Trophoblast cell (in vitro differentiated cells and primary cell): ENCODE measurements at regions not wholly inside any gene's neighbourhood (a gene's known extent, or its start where the extent isn't known, plus 50 kb on each side); places are given as distances from the start of the nearest gene placed in this dataset.

Source experiments
- DNase-seq, 2 donors: peaks; one replicate each; pipeline ENCODE4 v3.0.0-alpha.2; 2016
- H2AFZ ChIP-seq: 2 replicates; pipeline ENCODE4 v1.6.1; 2013; ENCODE audit warnings: low read length, moderate library complexity, mild to moderate bottlenecking; ENCODE audit not compliant: insufficient read depth, poor library complexity
- H2AK5ac ChIP-seq: 2 replicates; pipeline ENCODE4 v1.6.1; 2013; ENCODE audit warnings: mild to moderate bottlenecking, low read length
- H2BK120ac ChIP-seq: 2 replicates; pipeline ENCODE4 v1.6.1; 2013; ENCODE audit warnings: low read length, mild to moderate bottlenecking, moderate library complexity; ENCODE audit not compliant: insufficient read depth, poor library complexity
- H2BK12ac ChIP-seq: 2 replicates; pipeline ENCODE4 v1.6.1; 2013; ENCODE audit warnings: mild to moderate bottlenecking, low read length, moderate library complexity
- H2BK5ac ChIP-seq: 2 replicates; pipeline ENCODE4 v1.6.1; 2013; ENCODE audit warnings: low read length, low read depth, moderate library complexity, mild to moderate bottlenecking; ENCODE audit not compliant: poor library complexity
- H3K14ac ChIP-seq: 2 replicates; pipeline ENCODE4 v1.6.1; 2013; ENCODE audit warnings: mild to moderate bottlenecking, low read length
- H3K18ac ChIP-seq: 2 replicates; pipeline ENCODE4 v1.6.1; 2013; ENCODE audit warnings: mild to moderate bottlenecking, low read length
- H3K23ac ChIP-seq: 2 replicates; pipeline ENCODE4 v1.6.1; 2013; ENCODE audit warnings: low read length
- H3K27ac ChIP-seq: 2 replicates; pipeline ENCODE4 v1.5.1; 2013; ENCODE audit warnings: low read depth, mild to moderate bottlenecking, inconsistent platforms, low read length, moderate library complexity
- H3K27me3 ChIP-seq: 2 replicates; pipeline ENCODE4 v1.6.1; 2013; ENCODE audit warnings: inconsistent platforms, mild to moderate bottlenecking, low read length, moderate library complexity; ENCODE audit not compliant: insufficient read depth
- H3K36me3 ChIP-seq, 2 experiments: 1 replicate in 1 of 2; 2 replicates in 1 of 2; pipeline ENCODE4 v1.6.1; 2013; ENCODE audit warnings: low read length in 2 of 2, mild to moderate bottlenecking in 2 of 2, moderate library complexity in 1 of 2; ENCODE audit not compliant: insufficient read depth in 2 of 2, control insufficient read depth in 1 of 2
- H3K4ac ChIP-seq: 2 replicates; pipeline ENCODE4 v1.6.1; 2013; ENCODE audit warnings: low read depth, mild to moderate bottlenecking, low read length, moderate library complexity
- H3K4me1 ChIP-seq, 2 experiments: 1 replicate in 1 of 2; 2 replicates in 1 of 2; pipeline ENCODE4 v1.6.1; 2013; ENCODE audit warnings: low read length in 2 of 2, mild to moderate bottlenecking in 2 of 2, moderate library complexity in 1 of 2; ENCODE audit not compliant: insufficient read depth in 2 of 2, control insufficient read depth in 1 of 2
- H3K4me2 ChIP-seq: 2 replicates; pipeline ENCODE4 v1.6.1; 2013; ENCODE audit warnings: inconsistent platforms, mild to moderate bottlenecking, low read length, moderate library complexity
- H3K4me3 ChIP-seq: 2 replicates; pipeline ENCODE4 v1.5.1; 2013; ENCODE audit warnings: mild to moderate bottlenecking, low read depth, low read length, inconsistent platforms
- H3K79me1 ChIP-seq: one replicate; pipeline ENCODE4 v1.6.1; 2013; ENCODE audit warnings: low read length
- H3K79me2 ChIP-seq: 2 replicates; pipeline ENCODE4 v1.6.1; 2013; ENCODE audit warnings: low read length, mild to moderate bottlenecking; ENCODE audit not compliant: control insufficient read depth, insufficient read depth, poor library complexity
- H3K9ac ChIP-seq: 2 replicates; pipeline ENCODE4 v1.6.1; 2013; ENCODE audit warnings: mild to moderate bottlenecking, low read length
- H3K9me3 ChIP-seq: 2 replicates; pipeline ENCODE4 v1.6.1; 2013; ENCODE audit warnings: low read depth, mild to moderate bottlenecking, control low read depth, inconsistent platforms, low read length; ENCODE audit not compliant: insufficient read depth
- H4K12ac ChIP-seq: 2 replicates; pipeline ENCODE4 v1.6.1; 2013; ENCODE audit warnings: low read depth, mild to moderate bottlenecking, low read length, moderate library complexity
- H4K8ac ChIP-seq: 2 replicates; pipeline ENCODE4 v1.6.1; 2013; ENCODE audit warnings: low read depth, mild to moderate bottlenecking, low read length, moderate library complexity
- H4K91ac ChIP-seq: one replicate; pipeline ENCODE4 v1.6.1; 2013; ENCODE audit warnings: low read depth, mild to moderate bottlenecking, low read length, moderate library complexity
- WGBS: extraction: QIAGEN DNeasy Blood & Tissue Kit; methylation state at CpG from one replicate; pipeline ENCODE4 v1.1.7; 2013; ENCODE audit warnings: missing lambda C conversion rate; ENCODE audit not compliant: insufficient read length, insufficient coverage; ENCODE audit errors: extremely low coverage; 5-methylcytosine and 5-hydroxymethylcytosine counted together

DNA sequence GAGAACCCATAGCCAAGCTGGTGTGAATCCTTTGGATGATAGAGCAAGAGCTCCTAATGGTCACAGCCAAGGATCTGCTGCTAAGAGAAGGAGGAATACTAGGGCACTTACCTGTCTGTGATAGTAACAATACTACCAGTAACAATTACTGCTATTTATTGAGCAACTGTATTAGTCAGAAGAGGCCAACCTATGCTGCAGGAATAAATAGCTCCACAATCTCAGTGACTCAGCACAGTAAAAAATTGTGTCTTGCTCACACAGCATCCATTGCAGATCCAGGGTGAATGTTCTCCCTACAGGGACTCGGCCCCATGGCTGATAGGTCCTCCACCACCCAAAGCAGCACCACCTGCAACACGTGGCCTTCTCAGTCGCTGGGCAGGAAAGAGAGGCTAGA lies 257.6 kb upstream of the ZMIZ1 start:
- H3K4ac ChIP-seq: no peak overlapping the region
- no peak overlapping the region for H4K91ac ChIP-seq
- no peaks in the 10 kb centered on the region for H3K36me3 ChIP-seq
- no peak overlapping the region for H2BK120ac ChIP-seq
- H3K4me3 ChIP-seq: no peak overlapping the region
- H3K9me3 ChIP-seq: no peaks in the 10 kb centered on the region
- no peaks in the 10 kb centered on the region for H3K27me3 ChIP-seq
- H3K79me1 ChIP-seq: peaks cover 9% of the 10 kb centered on the region
- no peak overlapping the region for H2AK5ac ChIP-seq
- no peak overlapping the region for H2BK12ac ChIP-seq
- no peak overlapping the region for H3K14ac ChIP-seq
- no peak overlapping the region for H3K9ac ChIP-seq
- H3K27ac ChIP-seq: no peak overlapping the region
- H4K12ac ChIP-seq: no peak overlapping the region
- peaks cover 19 to 20% of the 10 kb centered on the region in 2 experiments for H3K4me1 ChIP-seq
- no peak overlapping the region for H4K8ac ChIP-seq
- DNase-seq: no peak
- H2BK5ac ChIP-seq: no peak overlapping the region
- WGBS: no CpG with 5 or more reads among the region's 3 CpGs
- H3K4me2 ChIP-seq: no peak overlapping the region
- no peak overlapping the region for H3K23ac ChIP-seq
- H3K79me2 ChIP-seq: no peaks in the 10 kb centered on the region
- H2AFZ ChIP-seq: no peak overlapping the region
- H3K18ac ChIP-seq: no peak overlapping the region

- H3K4ac ChIP-seq: no peak overlapping the region
- H3K4me1 ChIP-seq: peaks cover 7 to 8% of the 10 kb centered on the region in 2 experiments
- no peaks in the 10 kb centered on the region for H3K27me3 ChIP-seq
- no peak overlapping the region for H2AK5ac ChIP-seq
- H3K23ac ChIP-seq: no peak overlapping the region
- H3K79me1 ChIP-seq: peaks cover 4% of the 10 kb centered on the region
- H3K36me3 ChIP-seq: no peaks in the 10 kb centered on the region
- no peak overlapping the region for H2AFZ ChIP-seq
- no peaks in the 10 kb centered on the region for H3K79me2 ChIP-seq
- H3K9ac ChIP-seq: no peak overlapping the region
- no peak overlapping the region for H3K4me2 ChIP-seq
- H2BK5ac ChIP-seq: no peak overlapping the region
- H3K27ac ChIP-seq: no peak overlapping the region
- no peak overlapping the region for H3K18ac ChIP-seq
- no peak for DNase-seq
- H4K12ac ChIP-seq: no peak overlapping the region
- H2BK120ac ChIP-seq: no peak overlapping the region
- no peak overlapping the region for H3K4me3 ChIP-seq
- H4K91ac ChIP-seq: no peak overlapping the region
- H3K9me3 ChIP-seq: no peaks in the 10 kb centered on the region
- no peak overlapping the region for H2BK12ac ChIP-seq
- no peak overlapping the region for H3K14ac ChIP-seq
- no CpG with 5 or more reads among the region's 4 CpGs for WGBS
- no peak overlapping the region for H4K8ac ChIP-seq
These were observed 256.0 kb upstream of the ZMIZ1 start for GRCh38 chr10:78812571-78813318.

DNA sequence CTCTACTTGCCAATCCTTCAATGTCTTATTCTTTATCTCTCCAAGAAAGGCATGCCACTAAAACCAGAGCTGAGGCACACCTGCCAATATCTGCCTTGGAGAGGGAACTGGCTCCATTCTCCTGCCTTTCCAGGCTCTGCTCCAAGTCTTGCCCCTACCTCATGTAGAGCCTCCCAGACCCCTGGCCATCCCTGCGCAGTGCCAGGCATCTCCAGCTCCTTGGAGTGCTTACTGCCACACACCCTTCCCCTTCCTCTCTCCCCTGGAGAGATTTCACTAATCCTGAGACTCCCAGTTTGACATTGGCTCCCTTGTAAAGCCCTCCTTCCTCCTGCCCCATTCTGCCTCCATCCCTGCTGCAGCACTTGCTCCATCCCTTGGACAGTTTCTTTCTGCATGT lies 255.2 kb upstream of the ZMIZ1 start:
- H3K23ac ChIP-seq: no peak overlapping the region
- H3K79me2 ChIP-seq: no peaks in the 10 kb centered on the region
- no peak overlapping the region for H3K27ac ChIP-seq

DNA sequence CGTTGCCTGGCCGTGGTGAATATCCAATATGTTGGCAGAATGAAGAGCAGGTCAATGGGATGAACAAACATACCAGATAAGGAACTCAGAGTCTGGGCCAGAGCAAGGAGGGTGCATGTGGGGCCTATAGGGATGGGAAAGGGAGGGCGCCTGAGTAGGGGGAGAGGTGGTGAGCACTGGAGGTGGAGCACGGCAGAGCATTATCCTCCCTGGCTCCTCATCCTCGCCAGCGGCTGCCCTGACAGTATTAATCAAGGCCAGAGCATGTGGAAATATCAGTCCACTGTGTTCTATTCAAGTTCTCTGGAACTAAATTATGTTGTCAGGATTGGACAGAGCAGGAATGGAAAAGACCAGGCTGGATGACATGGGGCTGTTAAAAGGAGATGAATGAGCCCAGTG lies 254.8 kb upstream of the ZMIZ1 start:
- no peak for DNase-seq
- no peak overlapping the region for H3K27ac ChIP-seq
- H3K14ac ChIP-seq: no peak overlapping the region
- no peaks in the 10 kb centered on the region for H3K9me3 ChIP-seq
- H3K9ac ChIP-seq: no peak overlapping the region
- no peak overlapping the region for H2BK12ac ChIP-seq
- H3K23ac ChIP-seq: no peak overlapping the region
- H2AK5ac ChIP-seq: no peak overlapping the region
- H3K4me1 ChIP-seq: no peaks in the 10 kb centered on the region
- H4K12ac ChIP-seq: no peak overlapping the region
- no CpG with 5 or more reads among the region's 6 CpGs for WGBS
- no peak overlapping the region for H3K18ac ChIP-seq
- H4K8ac ChIP-seq: no peak overlapping the region
- H3K4ac ChIP-seq: no peak overlapping the region
- H3K79me1 ChIP-seq: no peaks in the 10 kb centered on the region
- H3K4me2 ChIP-seq: no peak overlapping the region
- no peak overlapping the region for H3K4me3 ChIP-seq
- no peaks in the 10 kb centered on the region for H3K27me3 ChIP-seq
- H3K79me2 ChIP-seq: no peaks in the 10 kb centered on the region
- H4K91ac ChIP-seq: no peak overlapping the region
- H2BK120ac ChIP-seq: no peak overlapping the region
- H2AFZ ChIP-seq: no peak overlapping the region
- no peak overlapping the region for H2BK5ac ChIP-seq
- no peaks in the 10 kb centered on the region for H3K36me3 ChIP-seq

More for the DNA sequence above, 255.2 kb upstream of the ZMIZ1 start:
- no peak overlapping the region for H3K4me2 ChIP-seq
- H2AK5ac ChIP-seq: no peak overlapping the region
- peaks cover under 1% of the 10 kb centered on the region for H3K79me1 ChIP-seq
- no peak overlapping the region for H2BK5ac ChIP-seq
- H3K9me3 ChIP-seq: no peaks in the 10 kb centered on the region
- no CpG with 5 or more reads among the region's 1 CpG for WGBS
- no peak overlapping the region for H4K12ac ChIP-seq
- no peak overlapping the region for H3K4me3 ChIP-seq
- H3K18ac ChIP-seq: no peak overlapping the region
- no peak overlapping the region for H2BK12ac ChIP-seq
- peaks cover 1 to 3% of the 10 kb centered on the region in 2 experiments for H3K4me1 ChIP-seq
- H2AFZ ChIP-seq: no peak overlapping the region
- H3K27me3 ChIP-seq: no peaks in the 10 kb centered on the region
- no peak overlapping the region for H4K8ac ChIP-seq
- H4K91ac ChIP-seq: no peak overlapping the region
- no peak overlapping the region for H3K4ac ChIP-seq
- H3K36me3 ChIP-seq: no peaks in the 10 kb centered on the region
- H3K9ac ChIP-seq: no peak overlapping the region
- no peak for DNase-seq
- H2BK120ac ChIP-seq: no peak overlapping the region
- H3K14ac ChIP-seq: no peak overlapping the region
